GM18499 (cell line): ENCODE measurements at regions not wholly inside any gene's neighbourhood (a gene's known extent, or its start where the extent isn't known, plus 50 kb on each side); places are given as distances from the start of the nearest gene placed in this dataset.

Experiments used
- ATAC-seq: cut with Tn5 transposase; IDR thresholded peaks from one replicate; pipeline ENCODE4 v1.9.1; 2021; ENCODE audit warnings: moderate number of reproducible peaks; ENCODE audit not compliant: insufficient read depth, unreplicated experiment

DNA sequence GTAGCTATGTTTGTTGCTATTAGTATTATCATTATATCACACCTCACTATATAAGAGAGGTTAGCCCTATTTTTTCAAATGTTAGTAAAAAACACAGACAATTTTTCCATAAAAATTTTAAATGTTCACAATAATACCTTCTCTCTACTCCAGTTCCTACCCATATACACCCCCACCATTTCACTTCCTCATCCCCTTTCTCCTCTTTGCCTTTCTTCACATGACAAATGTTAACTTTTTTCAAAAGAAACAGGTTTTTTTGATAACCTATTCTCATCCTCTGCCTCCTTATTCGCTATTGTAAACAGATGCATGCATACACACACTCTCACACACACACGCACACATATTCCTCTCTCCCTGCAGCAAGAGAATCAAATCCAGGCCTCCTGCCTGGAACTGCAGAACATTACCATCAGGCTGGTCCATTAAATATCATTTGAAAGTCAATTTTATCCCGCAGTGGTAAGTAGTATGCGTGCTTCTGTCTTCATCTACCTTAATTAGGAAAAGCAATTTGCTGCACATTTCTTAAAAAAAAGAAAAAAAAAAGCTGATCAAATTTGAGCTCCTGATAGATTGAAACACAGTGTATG lies 55.5 kb downstream of the MID1IP1 start:
- ATAC-seq, result no peak

DNA sequence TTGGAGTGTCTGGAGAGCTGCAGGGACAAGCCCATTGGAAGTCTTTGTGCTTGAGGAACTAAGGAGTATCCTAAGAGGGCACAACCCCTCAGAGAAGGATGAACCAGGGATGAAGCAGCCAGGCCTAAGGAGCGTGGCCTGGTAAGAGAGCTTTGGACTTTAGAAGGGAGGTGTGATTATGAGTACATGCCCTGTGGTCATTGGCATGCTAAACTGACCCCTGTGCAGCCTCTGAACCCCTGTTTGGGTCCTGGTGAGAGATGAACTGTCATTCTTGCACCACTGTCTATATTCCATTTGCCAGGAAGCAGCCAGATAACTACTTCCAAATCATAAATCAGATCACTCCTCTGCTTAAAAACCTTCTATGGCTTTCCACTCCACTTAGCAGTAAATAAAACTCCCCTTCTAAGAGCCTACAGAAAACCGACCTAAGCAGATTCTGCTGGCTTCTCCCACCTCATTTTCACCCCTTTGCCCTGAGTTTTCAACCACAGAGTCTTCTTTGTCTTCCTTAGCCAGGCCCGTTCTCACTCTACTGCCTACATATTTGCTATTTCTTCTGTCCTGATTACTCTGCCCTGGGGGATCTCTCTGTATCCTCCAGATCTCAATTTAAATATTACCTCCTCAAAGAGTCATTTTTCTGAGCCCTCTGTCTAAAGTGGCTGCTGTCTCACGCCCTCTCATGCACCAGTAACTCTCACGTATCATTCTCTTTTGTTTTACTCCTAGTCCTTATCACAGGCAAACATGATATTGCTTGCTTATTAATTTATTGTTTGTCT lies 56.7 kb downstream of the MID1IP1 start:
- no peak for ATAC-seq

DNA sequence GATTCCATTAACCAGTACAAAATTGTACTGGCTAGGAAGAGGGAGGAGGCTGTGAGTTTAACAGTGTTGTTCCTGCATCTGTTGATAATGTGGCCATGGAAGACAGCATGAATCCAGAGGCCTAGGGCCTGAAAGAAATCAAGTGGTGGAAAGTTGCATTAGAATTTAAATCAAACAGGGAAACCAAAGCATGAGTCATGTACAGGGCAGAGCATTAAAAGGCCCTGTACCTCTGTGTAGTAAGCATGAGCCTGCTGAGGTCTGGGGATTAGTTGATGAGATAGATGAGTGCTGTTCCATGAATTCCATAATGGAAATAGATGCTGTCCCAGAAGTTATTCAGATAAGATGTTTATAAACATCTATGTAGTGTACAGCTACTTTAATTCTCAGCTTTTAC lies 58.3 kb downstream of the MID1IP1 start:
- no peak for ATAC-seq

DNA sequence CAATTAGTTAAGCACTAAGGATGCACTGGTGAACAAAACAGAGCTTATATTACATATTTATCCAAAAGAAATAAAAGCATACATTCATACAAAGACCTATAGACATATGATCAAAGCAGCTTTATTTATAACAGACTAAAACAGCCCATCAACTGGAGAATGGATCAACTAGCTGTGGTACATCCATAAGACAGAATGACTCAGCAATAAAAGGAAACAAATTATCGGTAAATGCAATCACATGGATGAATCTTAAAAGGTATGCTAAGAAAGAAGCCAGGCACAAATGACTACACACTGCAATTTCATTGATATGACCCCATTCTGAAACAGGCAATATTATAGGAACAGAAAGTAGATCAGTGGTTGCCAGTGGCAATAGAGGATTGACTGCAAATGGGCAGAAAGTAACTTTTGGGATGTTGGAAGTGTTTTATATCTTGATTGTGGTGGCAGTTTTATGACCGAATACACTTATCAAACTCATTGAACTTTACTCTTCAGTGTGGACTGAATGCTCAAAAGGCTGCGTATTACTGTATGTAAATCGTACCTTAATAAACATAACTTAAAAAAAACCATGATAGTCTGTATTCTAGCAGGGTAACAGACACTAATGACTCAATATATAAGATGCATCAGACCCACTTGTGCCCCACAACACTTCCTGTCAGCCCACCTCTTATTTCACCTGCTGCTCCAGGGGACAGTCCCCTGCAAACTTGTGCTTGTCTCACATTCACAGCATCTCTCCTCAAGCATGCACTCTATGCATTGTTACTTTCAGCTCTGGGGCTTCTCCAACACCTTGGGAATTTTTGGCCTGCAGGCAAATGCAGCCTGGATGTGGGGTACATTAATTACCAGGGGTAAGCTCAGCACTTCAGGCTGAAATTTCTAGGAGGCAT lies 59.1 kb downstream of the MID1IP1 start:
- ATAC-seq, result no peak

DNA sequence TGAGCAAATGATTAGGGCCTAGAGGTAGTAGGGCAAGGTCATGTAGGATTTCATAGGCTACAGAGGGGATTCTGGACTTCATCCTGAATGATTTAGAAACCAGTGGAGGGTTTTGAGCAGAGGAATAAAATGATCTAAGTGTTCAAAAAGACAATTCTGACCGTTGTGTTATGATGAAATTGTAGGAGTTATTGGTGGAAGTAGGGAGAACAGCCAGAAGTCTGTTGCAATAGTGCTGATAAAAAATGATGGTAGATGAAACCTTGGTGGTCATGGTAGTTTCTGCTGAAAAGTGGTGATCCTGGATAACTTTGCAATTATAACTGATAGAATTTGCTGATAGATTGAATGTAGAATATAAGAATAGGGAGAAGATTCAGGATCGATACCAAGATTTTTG lies 60.2 kb downstream of the MID1IP1 start:
- ATAC-seq, result no peak

DNA sequence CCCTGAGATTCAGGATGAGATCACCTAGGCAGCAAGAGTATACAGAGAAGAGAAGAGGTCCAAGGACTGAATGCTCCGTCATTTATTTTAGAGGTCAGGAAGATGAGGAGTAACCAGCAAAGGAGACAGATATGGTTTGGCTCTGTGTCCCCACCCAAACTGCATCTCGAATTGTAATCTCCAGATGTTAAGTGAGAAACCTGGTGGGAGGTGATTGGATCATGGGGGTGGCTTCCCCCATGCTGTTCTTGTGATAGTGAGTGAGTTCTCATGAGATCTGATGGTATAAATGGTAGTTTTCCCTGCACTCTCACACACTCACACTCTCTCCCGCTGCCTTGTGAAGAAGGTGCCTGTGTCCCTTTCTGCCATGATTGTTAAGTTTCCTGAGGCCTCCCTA lies 60.8 kb downstream of the MID1IP1 start:
- no peak for ATAC-seq

DNA sequence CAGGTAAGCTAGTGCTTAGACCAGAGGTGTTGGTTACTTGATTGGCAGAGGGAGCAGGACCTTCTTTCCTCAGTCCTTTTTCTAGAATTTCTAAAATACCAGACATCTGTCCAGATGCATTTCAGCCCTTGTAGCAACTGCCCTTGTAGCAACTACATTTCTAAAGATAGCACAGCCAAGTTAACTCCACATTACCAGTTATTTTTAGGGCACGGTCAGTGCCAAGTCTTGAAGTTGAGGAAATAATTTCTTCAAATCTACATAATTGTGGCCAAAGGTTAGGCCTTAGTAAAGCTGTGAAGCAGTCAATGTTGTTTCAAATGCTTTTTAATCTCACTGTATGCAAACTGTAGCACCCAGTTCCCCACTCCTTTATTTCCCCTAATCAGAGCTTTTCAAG lies 62.9 kb downstream of the MID1IP1 start:
- ATAC-seq, result no peak

DNA sequence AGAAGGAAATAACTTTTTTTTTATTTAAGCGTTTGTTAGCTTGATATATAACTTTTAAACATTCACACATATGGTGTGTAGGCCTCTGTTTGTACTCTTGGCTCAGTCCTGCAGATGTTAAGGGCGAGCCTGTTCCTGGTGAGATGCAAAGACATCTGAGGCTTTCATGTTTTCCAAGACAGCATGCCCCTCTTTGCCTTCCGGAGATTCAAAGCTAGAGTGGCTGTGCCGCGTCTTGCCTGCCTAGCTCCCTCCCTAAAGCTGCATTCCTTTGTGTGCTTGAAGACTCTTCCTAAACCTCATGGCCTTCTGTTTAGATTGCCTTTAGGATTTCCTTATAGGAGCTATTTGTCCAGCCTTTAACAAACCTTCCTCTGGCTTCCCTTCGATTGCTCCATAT lies 67.1 kb downstream of the MID1IP1 start:
- ATAC-seq, result no peak

DNA sequence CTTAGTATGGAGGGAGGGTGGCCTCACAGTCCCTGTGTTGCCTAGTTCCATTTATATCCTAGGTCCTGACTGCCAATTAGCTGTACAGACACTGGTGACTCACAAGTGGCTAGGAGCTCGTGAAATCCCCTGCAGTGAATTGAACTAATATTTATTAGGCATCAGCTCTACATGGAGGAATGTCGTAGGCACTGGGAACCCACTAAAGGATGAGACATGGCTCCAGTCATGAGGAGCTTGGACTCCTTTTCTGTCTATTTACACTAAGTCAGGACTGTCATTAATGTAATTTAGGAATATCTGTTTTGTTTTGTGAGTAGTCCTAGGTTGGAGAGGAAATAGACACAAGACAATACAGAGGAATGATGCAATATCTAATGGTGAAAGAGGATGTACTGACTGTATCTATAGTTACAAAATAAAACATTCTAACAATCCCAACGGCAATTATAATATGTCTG lies 67.7 kb downstream of the MID1IP1 start:
- ATAC-seq, result no peak

DNA sequence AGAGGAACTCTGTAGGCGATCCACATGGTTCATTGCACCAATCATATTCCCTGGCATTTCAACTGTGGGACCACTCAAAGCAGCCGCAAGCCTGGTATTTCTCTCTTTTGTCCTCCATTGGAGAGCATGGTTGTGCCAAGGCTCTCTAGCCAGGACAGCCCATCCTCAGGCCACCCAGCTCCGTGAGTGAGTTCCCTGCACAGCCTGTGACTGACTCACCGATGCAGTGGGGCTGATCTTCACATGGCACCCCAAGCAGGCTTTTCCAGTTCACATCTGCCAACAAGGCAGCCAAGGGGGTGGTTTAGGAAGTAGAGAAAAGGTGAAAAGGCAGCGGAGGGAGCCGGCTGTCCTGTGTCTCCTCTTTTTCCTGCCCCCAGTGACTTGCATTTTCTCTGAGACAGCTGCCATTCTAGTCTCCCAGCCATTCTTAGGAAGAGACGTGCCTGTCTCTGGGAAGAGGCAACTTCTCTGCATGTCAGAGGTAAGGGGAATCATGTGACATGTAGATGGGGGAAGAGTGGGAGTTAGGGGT lies 69.2 kb downstream of the MID1IP1 start:
- ATAC-seq, result no peak

DNA sequence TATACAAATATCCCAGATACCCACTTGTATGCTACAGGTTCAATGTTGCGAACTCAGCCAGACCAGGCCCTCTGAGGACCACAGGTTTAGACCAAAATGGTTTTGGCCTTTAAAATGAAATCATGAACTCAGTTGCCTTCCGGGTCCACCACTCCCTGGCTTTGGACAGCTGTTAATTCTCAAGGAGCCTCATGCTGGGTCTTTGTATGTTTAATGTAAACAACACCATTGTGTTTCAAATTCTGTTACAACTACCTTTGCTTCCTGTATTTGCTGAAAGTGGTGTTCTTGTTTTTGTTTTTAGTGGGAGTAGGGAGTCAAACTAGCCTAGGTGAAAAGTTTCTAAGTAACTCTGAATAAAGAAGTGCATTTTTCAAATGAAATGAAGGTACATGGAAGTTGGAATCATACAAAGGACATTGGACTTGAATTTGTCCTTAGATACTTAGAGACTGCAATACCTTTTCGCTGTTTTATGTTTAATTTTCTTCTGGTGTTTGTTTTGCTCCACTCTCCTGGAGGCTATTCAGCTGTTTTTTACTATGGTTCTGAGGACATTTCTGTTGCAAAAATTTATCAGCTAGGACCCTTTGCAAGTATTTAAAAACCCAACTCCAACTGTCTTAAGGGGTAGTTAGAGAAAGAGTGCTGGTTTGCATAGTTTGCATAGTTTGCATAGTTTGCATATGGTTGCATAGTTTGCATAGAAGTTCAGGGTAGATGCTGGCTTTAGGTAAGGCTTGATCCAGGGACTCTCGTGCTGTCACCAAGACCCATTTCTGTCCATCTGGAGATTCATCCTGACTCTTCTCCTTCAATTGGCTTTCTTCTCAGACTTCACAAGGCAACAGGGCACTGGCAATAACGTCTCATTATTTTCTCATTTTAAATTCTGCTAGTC lies 70.1 kb downstream of the MID1IP1 start:
- no peak for ATAC-seq

DNA sequence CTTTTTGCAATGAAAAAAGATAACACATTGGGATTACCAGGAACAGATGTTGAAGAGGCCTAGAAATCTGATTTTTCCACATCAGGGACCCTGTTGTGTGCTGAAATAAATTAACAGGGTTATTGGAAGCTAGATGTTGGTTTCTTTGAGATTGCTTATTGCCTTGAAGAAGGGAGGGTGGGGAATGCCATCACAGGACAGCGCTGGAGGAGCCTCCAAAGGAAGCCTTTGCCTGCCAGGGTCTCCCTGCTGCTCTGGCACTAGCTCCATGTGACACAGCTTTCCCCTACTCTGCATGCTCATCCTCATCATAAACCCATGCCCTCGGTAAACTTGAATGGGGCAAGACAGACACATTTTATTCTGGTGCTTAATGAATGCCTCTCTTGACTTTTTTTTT lies 76.1 kb downstream of the MID1IP1 start:
- ATAC-seq, result no peak

DNA sequence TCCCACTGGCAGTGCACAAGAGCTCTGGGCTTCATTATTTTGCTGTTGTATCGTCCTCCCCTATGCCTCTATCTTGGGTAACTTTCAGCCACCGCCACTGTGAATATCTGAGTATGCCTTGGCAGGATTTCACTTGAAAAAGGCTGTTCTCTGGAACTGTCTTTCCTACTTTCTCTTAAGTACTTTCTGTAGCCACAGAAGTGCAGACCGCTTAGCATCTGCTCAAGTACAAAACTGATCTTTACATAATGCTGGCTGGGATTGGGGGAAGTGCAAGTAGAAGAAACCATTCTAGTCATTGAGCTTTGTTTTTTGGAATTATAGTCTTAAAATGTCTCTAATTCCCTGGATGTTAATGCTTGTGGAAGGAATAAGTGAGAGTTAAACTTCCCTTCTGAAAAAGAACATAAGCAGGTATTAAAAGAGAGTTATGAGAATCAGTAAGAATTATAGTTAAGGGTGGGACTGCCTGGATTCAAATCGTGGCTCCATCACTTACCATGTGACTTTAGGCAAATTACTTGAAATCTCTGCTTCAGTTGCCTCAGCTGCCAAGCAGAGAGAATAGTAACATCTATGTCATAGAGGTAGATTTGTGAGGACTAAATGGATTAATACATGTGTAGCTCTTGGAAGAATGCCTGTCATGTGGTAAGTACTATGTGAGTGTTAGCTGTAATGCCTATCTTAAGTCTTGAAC lies 77.5 kb downstream of the MID1IP1 start:
- ATAC-seq, result no peak

DNA sequence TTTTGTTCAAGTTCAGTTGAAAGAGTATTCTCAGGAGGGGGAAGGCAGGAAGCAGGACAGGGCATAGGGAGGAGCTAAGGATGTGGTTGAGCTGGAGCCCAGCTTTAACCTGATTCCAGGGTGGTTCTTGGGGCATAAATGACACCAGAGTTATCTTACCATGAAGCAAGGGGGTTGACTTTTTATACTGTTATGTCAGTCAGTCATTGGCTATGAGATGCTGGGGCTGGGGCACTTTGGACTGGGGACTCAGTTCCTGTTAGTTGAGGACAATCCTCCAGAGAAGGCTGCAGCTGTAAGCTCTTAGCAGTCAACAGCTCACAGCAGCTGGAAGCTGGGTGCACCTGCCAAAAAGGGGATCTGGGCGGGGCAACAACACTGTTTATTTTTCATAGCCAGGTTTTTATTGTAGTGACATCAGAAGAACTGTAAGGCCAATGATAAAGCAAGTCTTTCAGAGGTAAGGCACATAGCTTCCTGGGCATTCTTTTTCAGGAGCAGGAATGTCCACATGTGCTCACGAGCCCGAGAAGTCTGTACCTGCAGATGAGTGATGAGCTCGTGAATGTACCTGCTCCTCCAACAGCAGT lies 78.5 kb downstream of the MID1IP1 start:
- ATAC-seq, result no peak

DNA sequence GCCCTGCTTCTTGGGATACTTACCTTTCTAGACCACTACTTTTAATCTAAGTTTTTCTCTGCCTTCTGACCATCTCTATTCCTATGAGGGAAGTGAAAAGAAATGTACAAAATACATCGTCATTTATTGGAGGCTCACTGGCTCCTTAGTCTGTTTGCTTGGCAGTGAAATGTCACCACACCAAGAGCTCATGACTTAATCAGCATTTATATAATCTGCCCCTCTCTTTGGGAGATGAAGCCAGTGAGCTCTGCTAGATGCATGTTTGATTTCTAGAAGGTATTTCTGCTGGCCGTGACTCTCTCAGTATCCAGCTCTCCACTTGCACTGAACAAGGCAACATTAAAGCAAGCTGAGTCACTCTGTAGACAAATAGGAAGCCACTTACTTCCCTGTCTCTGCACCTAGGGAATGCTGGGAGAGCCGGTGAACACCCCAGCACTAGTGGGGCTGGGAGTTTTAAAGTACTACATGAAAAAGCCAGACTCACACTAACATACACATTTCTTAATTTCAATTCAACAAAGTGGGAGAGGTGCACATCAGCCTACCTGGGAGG lies 79.1 kb downstream of the MID1IP1 start:
- no peak for ATAC-seq

DNA sequence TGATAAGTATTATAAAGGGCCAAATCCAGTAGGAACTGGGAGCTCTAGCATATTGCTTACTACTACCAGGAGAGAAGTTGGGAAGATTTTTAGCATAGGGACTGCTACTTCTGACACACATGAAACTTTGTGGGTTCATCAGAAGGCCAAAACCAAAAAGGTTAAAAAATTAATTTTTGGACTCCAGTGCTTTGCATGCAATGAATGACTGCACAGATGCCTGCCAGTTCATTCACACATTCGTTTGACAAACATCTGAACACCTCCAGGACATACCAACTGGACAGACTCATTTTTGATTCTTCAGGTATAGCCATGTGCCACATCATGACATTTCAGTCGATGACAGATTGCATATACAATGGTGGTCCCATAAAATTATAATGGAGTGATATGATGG lies 79.8 kb downstream of the MID1IP1 start:
- no peak for ATAC-seq

DNA sequence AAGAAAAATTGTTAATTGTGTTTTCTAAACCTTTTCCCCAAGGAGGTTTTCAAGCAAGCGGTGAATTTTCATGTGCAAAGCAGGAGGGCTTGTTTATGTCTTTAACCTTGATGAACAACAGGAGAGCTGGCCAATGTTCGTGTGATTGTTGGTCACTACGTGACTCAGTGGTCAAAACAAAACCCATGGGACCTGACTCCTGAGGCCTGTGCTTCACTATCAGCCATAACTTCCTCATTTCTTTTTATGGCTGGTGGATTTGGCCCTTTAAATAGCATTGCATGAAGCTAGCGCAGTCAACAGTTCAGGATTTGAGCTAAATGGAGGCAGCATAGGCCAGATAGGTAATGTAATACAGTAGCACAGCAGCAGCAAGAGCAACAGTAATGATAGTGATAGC lies 80.5 kb downstream of the MID1IP1 start:
- ATAC-seq, result no peak

DNA sequence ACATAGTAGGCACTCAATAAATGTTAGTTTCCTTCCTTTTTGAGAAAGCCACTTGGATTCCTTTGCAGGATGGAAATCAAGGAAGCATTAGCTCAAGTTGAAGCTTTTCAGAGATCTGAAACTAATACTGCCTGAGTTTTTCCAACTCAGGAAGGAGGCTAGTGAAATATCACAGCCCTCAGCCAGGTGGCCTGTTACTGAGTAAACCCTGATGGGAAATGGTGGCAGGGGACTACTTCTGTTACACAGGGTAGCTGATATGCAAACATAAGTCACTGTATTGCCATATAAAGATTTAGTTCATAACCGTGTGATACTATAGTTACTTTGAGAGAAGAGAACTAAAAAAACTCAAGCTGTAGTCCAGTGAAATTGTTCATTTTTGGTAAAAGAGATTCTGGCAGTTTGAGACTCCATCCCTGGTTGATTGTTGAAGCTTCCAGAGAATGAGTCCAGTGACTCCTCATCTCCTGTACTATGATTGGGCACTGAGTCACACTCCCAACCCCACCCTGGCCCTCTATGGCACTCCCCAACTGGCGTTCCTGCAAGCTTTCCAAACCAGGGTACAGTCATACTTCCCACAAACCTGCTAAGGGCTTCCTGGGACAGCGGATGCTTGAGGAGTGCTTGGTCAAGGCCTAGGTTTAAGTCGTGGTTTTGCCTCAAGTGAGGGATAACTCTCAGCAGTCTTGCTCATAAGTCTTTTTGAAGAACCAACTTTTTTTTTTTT lies 81.8 kb downstream of the MID1IP1 start:
- no peak for ATAC-seq
